ENCODE measurements at regions not wholly inside any gene's neighbourhood (a gene's known extent, or its start where the extent isn't known, plus 50 kb on each side); places are given as distances from the start of the nearest gene placed in this dataset.

DNA sequence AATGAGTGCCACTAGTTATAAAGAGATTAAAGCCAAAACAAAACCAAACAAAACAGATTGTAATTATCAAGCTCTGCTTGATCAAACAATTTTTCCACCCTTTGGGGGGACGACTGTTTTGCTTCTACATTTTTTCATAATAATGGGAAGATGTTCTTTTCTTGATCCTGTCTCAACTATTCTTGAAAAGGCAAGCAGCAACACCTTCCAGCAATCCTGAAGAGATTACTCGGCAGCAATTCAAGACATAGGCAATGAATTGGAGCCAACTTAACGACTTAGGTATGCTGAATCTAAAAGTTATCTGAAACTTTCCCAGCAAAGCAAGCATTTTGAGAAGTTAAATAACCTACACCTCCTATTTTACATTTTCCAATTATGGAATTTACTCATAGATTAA is 69.9 kb upstream of the SLC38A4 start:
- Mint-ChIP-seq H3K36me3 (ENCODE audit: insufficient read depth, unreplicated experiment) (no peaks in the 10 kb centered on the region), H3K27ac (ENCODE audit: unreplicated experiment) (no peak overlapping the region), H3K9me3 (ENCODE audit: low read depth, unreplicated experiment) (no peaks in the 10 kb centered on the region), H3K4me3 (ENCODE audit: low read depth, unreplicated experiment) (no peak overlapping the region), H3K27me3 (ENCODE audit: unreplicated experiment) (no peaks in the 10 kb centered on the region), H3K4me1 (ENCODE audit: low read depth, unreplicated experiment) (no peaks in the 10 kb centered on the region)
- no TSS peak for BruUV-seq (replicated peaks)
- intact Hi-C loops (cut with micrococcal nuclease; ENCODE audit: unreplicated experiment), result no loop called here
- no peak for DNase-seq
- TF ChIP-seq, protein P1, sequence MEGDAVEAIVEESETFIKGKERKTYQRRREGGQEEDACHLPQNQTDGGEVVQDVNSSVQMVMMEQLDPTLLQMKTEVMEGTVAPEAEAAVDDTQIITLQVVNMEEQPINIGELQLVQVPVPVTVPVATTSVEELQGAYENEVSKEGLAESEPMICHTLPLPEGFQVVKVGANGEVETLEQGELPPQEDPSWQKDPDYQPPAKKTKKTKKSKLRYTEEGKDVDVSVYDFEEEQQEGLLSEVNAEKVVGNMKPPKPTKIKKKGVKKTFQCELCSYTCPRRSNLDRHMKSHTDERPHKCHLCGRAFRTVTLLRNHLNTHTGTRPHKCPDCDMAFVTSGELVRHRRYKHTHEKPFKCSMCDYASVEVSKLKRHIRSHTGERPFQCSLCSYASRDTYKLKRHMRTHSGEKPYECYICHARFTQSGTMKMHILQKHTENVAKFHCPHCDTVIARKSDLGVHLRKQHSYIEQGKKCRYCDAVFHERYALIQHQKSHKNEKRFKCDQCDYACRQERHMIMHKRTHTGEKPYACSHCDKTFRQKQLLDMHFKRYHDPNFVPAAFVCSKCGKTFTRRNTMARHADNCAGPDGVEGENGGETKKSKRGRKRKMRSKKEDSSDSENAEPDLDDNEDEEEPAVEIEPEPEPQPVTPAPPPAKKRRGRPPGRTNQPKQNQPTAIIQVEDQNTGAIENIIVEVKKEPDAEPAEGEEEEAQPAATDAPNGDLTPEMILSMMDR (IDR thresholded peaks at IDR 0.05; ENCODE audit: unreplicated experiment), result no peak
- CTCF ChIA-PET, result no interaction called here

DNA sequence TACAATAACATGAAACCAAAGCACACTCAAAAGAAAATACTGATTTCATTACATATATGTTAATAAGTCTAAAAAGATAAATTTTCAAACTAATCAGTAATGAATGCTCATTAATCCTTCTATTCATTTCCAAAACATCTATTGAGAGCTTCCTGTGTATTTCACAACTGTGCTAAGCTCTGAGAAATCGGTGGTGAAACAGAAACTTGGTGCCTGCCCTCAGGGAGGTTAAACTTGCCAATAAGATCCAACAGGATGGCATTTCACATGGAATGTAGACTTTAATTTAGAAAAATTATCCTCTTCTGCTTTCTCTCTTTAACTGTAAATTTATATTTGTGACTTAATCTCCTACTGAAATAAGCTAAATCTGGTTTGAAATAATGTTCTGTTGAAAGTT is 70.9 kb upstream of the SLC38A4 start:
- intact Hi-C loops (cut with micrococcal nuclease; ENCODE audit: unreplicated experiment), result no loop called here
- no peaks in the 10 kb centered on the region for H3K27me3 Mint-ChIP-seq (ENCODE audit: unreplicated experiment)
- no peaks in the 10 kb centered on the region for H3K4me1 Mint-ChIP-seq (ENCODE audit: low read depth, unreplicated experiment)
- H3K36me3 Mint-ChIP-seq (ENCODE audit: insufficient read depth, unreplicated experiment), result no peaks in the 10 kb centered on the region
- no peak overlapping the region for H3K4me3 Mint-ChIP-seq (ENCODE audit: low read depth, unreplicated experiment)
- TF ChIP-seq, protein P1 (IDR thresholded peaks at IDR 0.05; ENCODE audit: unreplicated experiment), result no peak
- DNase-seq, result no peak
- CTCF ChIA-PET, result no interaction called here
- BruUV-seq (replicated peaks), result no TSS peak
- no peaks in the 10 kb centered on the region for H3K9me3 Mint-ChIP-seq (ENCODE audit: low read depth, unreplicated experiment)
- H3K27ac Mint-ChIP-seq (ENCODE audit: unreplicated experiment), result no peak overlapping the region

DNA sequence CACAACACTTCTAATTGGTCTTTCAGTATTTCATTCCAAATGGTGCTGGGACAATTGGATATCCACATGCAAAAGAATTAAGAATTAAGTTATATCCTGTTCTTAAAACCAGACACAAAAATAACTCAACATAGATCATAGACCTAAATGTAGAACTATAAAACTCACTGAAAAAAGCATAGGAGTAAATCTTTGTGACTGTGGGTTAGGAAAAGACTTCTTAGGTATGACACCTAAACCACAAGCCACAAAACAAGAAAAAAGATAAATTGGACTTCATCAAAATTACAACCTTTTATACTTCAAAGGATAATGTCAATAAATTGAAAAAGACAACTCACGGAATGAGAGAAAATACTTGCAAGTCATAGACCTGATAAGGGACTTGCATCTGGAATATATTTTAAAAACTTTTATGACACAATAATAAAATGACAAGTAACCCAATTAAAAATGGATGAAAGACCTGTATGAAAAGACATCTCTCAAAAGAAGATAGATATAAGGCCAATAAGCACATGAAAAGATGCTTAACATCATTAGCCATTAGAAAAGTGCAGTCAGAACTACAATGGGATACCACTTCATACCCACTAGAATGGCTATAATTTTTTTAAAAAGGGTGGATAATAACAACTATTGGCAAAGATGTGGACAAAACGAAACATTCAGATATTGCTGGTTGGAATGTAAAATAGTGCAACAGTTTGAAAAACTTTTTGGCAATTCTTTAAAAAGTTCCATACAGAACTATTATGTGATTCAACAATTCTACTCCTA is 72.5 kb upstream of the SLC38A4 start:
- intact Hi-C loops (cut with micrococcal nuclease; ENCODE audit: unreplicated experiment), result no loop called here
- CTCF ChIA-PET, result no interaction called here
- BruUV-seq (replicated peaks), result no TSS peak

DNA sequence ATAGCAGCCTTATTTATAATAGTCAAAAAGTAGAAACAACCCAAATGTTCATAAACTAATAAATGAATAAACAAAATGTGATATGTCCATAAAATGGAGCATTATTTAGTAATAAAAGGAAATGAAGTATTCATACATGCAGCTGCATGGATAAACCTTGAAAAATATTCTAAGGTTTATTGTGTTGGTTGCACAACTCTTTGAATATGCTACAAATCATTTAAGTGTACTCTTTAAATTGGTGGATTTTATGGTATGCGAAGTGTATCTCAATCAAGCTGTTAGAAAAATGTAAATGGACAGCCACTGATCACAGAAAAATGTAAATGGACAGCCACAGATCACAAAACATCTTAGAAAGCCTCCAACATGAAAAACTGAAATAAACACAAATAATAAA is 73.2 kb upstream of the SLC38A4 start:
- BruUV-seq (replicated peaks), result no TSS peak
- Mint-ChIP-seq H3K4me3 (ENCODE audit: low read depth, unreplicated experiment) (no peak overlapping the region), H3K9me3 (ENCODE audit: low read depth, unreplicated experiment) (no peaks in the 10 kb centered on the region), H3K36me3 (ENCODE audit: insufficient read depth, unreplicated experiment) (no peaks in the 10 kb centered on the region), H3K27ac (ENCODE audit: unreplicated experiment) (no peak overlapping the region), H3K4me1 (ENCODE audit: low read depth, unreplicated experiment) (no peaks in the 10 kb centered on the region), H3K27me3 (ENCODE audit: unreplicated experiment) (no peaks in the 10 kb centered on the region)
- TF ChIP-seq, protein P1 (IDR thresholded peaks at IDR 0.05; ENCODE audit: unreplicated experiment), result no peak
- CTCF ChIA-PET, result no interaction called here
- DNase-seq, result no peak
- intact Hi-C loops (cut with micrococcal nuclease; ENCODE audit: unreplicated experiment), result no loop called here

More for the DNA sequence above, 72.5 kb upstream of the SLC38A4 start:
- TF ChIP-seq, protein P1 (IDR thresholded peaks at IDR 0.05; ENCODE audit: unreplicated experiment), result no peak
- Mint-ChIP-seq H3K36me3 (ENCODE audit: insufficient read depth, unreplicated experiment) (no peaks in the 10 kb centered on the region), H3K27ac (ENCODE audit: unreplicated experiment) (no peak overlapping the region), H3K27me3 (ENCODE audit: unreplicated experiment) (no peaks in the 10 kb centered on the region), H3K4me3 (ENCODE audit: low read depth, unreplicated experiment) (no peak overlapping the region), H3K4me1 (ENCODE audit: low read depth, unreplicated experiment) (no peaks in the 10 kb centered on the region), H3K9me3 (ENCODE audit: low read depth, unreplicated experiment) (no peaks in the 10 kb centered on the region)
- DNase-seq, result no peak
